ENCODE measurements at regions not wholly inside any gene's neighbourhood (a gene's known extent, or its start where the extent isn't known, plus 50 kb on each side); places are given as distances from the start of the nearest gene placed in this dataset.

DNA sequence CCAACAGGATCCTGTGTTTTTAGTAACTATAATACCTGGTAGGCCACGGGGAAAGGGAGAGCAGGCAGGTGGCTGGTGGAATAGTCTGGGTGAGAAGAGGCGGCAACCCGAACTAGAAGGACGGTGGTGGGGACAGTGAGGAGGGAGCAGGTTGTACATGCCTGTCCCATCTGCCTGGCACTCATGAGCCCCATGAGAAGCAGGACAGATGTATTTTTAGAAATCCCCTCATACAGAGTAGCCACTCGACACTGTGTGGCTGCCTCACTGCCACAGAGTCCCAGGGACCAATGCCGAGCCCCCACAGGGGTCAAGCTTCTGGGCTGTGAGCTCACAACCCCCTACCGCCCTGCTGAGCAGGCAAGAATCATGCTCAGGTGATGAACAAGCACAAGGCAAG lies 136.6 kb downstream of the SEC61B start:
- FAIRE-seq (no peak), DNase-seq (ENCODE audit: insufficient read length, low spot score) (no peak)
- TF ChIP-seq SPI1 (IDR thresholded peaks at IDR 0.05; ENCODE audit: low read depth, low read length) (no peak), POLR2A (IDR thresholded peaks at IDR 0.05; ENCODE audit: low read depth, low read length) (no peak), POU2F2 (IDR thresholded peaks at IDR 0.05; ENCODE audit: low read depth, low read length) (no peak), PAX5 (IDR thresholded peaks at IDR 0.05; ENCODE audit: insufficient read depth, low read length, severe bottlenecking) (no peak), TAF1 (IDR thresholded peaks at IDR 0.05; ENCODE audit: low read depth, low read length) (no peak), POLR2AphosphoS5 (IDR thresholded peaks at IDR 0.05; ENCODE audit: low read depth, low read length) (no peak)

DNA sequence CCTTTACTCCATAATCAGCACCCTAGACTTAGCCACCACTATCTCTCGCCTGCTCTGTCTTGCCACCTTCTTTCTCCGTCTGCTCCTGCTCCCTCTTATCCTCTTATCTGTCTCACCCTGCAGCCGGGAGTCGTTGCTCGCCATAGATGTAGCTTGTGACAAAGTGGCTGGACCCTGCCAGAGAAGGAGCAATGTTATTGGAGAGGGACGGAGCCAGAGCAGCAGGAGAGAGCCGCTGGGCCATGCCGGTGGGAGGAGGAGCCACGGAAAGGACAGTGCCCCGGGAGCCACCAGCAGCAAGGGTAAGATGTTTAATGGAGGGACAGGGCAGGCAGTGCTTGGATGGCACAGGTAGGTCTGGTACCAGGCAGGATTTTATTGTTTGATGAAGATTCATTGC lies 137.3 kb downstream of the SEC61B start:
- TF ChIP-seq POLR2AphosphoS5 (IDR thresholded peaks at IDR 0.05; ENCODE audit: low read depth, low read length) (no peak), PAX5 (IDR thresholded peaks at IDR 0.05; ENCODE audit: insufficient read depth, low read length, severe bottlenecking) (no peak), POU2F2 (IDR thresholded peaks at IDR 0.05; ENCODE audit: low read depth, low read length) (no peak), POLR2A (IDR thresholded peaks at IDR 0.05; ENCODE audit: low read depth, low read length) (no peak), TAF1 (IDR thresholded peaks at IDR 0.05; ENCODE audit: low read depth, low read length) (no peak), SPI1 (IDR thresholded peaks at IDR 0.05; ENCODE audit: low read depth, low read length) (no peak)
- no peak for FAIRE-seq
- DNase-seq (ENCODE audit: insufficient read length, low spot score), result no peak

- no peak for TF ChIP-seq POLR2A (IDR thresholded peaks at IDR 0.05; ENCODE audit: low read depth, low read length)
- TF ChIP-seq SPI1 (IDR thresholded peaks at IDR 0.05; ENCODE audit: low read depth, low read length), result no peak
- TF ChIP-seq TAF1 (IDR thresholded peaks at IDR 0.05; ENCODE audit: low read depth, low read length), result no peak
- TF ChIP-seq POU2F2 (IDR thresholded peaks at IDR 0.05; ENCODE audit: low read depth, low read length), result no peak
- TF ChIP-seq PAX5 (IDR thresholded peaks at IDR 0.05; ENCODE audit: insufficient read depth, low read length, severe bottlenecking), result no peak
- TF ChIP-seq POLR2AphosphoS5 (IDR thresholded peaks at IDR 0.05; ENCODE audit: low read depth, low read length), result no peak
- DNase-seq (ENCODE audit: insufficient read length, low spot score) (no peak), FAIRE-seq (no peak)
Measured at GRCh38 chr9:99360026-99360425, 137.9 kb downstream of the SEC61B start.

- TF ChIP-seq PAX5 (IDR thresholded peaks at IDR 0.05; ENCODE audit: insufficient read depth, low read length, severe bottlenecking) (no peak), POLR2A (IDR thresholded peaks at IDR 0.05; ENCODE audit: low read depth, low read length) (no peak), POU2F2 (IDR thresholded peaks at IDR 0.05; ENCODE audit: low read depth, low read length) (no peak), POLR2AphosphoS5 (IDR thresholded peaks at IDR 0.05; ENCODE audit: low read depth, low read length) (no peak), TAF1 (IDR thresholded peaks at IDR 0.05; ENCODE audit: low read depth, low read length) (no peak), SPI1 (IDR thresholded peaks at IDR 0.05; ENCODE audit: low read depth, low read length) (no peak)
- FAIRE-seq (no peak), DNase-seq (ENCODE audit: insufficient read length, low spot score) (no peak)
Measured at GRCh38 chr9:99361817-99362216, 139.7 kb downstream of the SEC61B start.

- no peak for FAIRE-seq
- TF ChIP-seq TAF1 (IDR thresholded peaks at IDR 0.05; ENCODE audit: low read depth, low read length) (no peak), SPI1 (IDR thresholded peaks at IDR 0.05; ENCODE audit: low read depth, low read length) (no peak), PAX5 (IDR thresholded peaks at IDR 0.05; ENCODE audit: insufficient read depth, low read length, severe bottlenecking) (no peak), POU2F2 (IDR thresholded peaks at IDR 0.05; ENCODE audit: low read depth, low read length) (no peak), POLR2A (IDR thresholded peaks at IDR 0.05; ENCODE audit: low read depth, low read length) (no peak), POLR2AphosphoS5 (IDR thresholded peaks at IDR 0.05; ENCODE audit: low read depth, low read length) (no peak)
- DNase-seq (ENCODE audit: insufficient read length, low spot score), result no peak
Measured at GRCh38 chr9:99362321-99362720, 140.2 kb downstream of the SEC61B start.

DNA sequence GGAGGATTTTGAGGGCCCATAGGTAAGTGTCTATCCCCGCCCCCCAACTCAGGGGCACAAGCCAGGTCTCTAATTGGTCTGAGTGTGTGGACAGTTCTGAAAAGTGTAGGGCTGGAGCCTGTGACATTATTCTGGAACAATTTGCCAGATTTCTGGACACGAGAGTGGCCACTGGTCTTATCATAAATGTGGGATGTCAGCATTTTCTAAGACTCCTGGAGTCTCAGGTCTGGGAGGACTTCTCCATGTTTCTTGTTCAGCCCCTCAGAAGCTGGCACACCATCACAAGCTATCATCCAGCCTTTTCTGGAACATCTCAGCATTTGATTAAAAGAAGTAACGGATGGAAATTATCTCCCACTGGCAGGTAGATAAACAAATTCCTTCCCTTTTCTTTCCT lies 141.4 kb downstream of the SEC61B start:
- no peak for FAIRE-seq
- DNase-seq (ENCODE audit: insufficient read length, low spot score), result no peak
- TF ChIP-seq TAF1 (IDR thresholded peaks at IDR 0.05; ENCODE audit: low read depth, low read length) (no peak), POU2F2 (IDR thresholded peaks at IDR 0.05; ENCODE audit: low read depth, low read length) (no peak), PAX5 (IDR thresholded peaks at IDR 0.05; ENCODE audit: insufficient read depth, low read length, severe bottlenecking) (no peak), SPI1 (IDR thresholded peaks at IDR 0.05; ENCODE audit: low read depth, low read length) (no peak), POLR2AphosphoS5 (IDR thresholded peaks at IDR 0.05; ENCODE audit: low read depth, low read length) (no peak), POLR2A (IDR thresholded peaks at IDR 0.05; ENCODE audit: low read depth, low read length) (no peak)

GRCh38 chr9:99365233-99365980 lies 143.3 kb downstream of the SEC61B start:
- TF ChIP-seq PAX5 (IDR thresholded peaks at IDR 0.05; ENCODE audit: insufficient read depth, low read length, severe bottlenecking), result no peak
- no peak for TF ChIP-seq SPI1 (IDR thresholded peaks at IDR 0.05; ENCODE audit: low read depth, low read length)
- no peak for TF ChIP-seq POLR2A (IDR thresholded peaks at IDR 0.05; ENCODE audit: low read depth, low read length)
- no peak for TF ChIP-seq TAF1 (IDR thresholded peaks at IDR 0.05; ENCODE audit: low read depth, low read length)
- TF ChIP-seq POU2F2 (IDR thresholded peaks at IDR 0.05; ENCODE audit: low read depth, low read length), result no peak
- TF ChIP-seq POLR2AphosphoS5 (IDR thresholded peaks at IDR 0.05; ENCODE audit: low read depth, low read length), result no peak
- DNase-seq (ENCODE audit: insufficient read length, low spot score) (no peak), FAIRE-seq (peak; percentile 13)

GRCh38 chr9:99366183-99366582 lies 144.1 kb downstream of the SEC61B start:
- TF ChIP-seq POU2F2 (IDR thresholded peaks at IDR 0.05; ENCODE audit: low read depth, low read length) (no peak), SPI1 (IDR thresholded peaks at IDR 0.05; ENCODE audit: low read depth, low read length) (no peak), POLR2AphosphoS5 (IDR thresholded peaks at IDR 0.05; ENCODE audit: low read depth, low read length) (no peak), TAF1 (IDR thresholded peaks at IDR 0.05; ENCODE audit: low read depth, low read length) (no peak), PAX5 (IDR thresholded peaks at IDR 0.05; ENCODE audit: insufficient read depth, low read length, severe bottlenecking) (no peak), POLR2A (IDR thresholded peaks at IDR 0.05; ENCODE audit: low read depth, low read length) (no peak)
- FAIRE-seq, result no peak
- DNase-seq (ENCODE audit: insufficient read length, low spot score), result no peak

- DNase-seq (ENCODE audit: insufficient read length, low spot score), result no peak
Measured at GRCh38 chr9:99366621-99367020, 144.5 kb downstream of the SEC61B start.

More at GRCh38 chr9:99366621-99367020, 144.5 kb downstream of the SEC61B start:
- peak; percentile 60 for FAIRE-seq
- TF ChIP-seq POLR2AphosphoS5 (IDR thresholded peaks at IDR 0.05; ENCODE audit: low read depth, low read length) (no peak), POU2F2 (IDR thresholded peaks at IDR 0.05; ENCODE audit: low read depth, low read length) (no peak), PAX5 (IDR thresholded peaks at IDR 0.05; ENCODE audit: insufficient read depth, low read length, severe bottlenecking) (no peak), POLR2A (IDR thresholded peaks at IDR 0.05; ENCODE audit: low read depth, low read length) (no peak)

Measured in GM12891 (cell line).